ENCODE measurements at regions not wholly inside any gene's neighbourhood (a gene's known extent, or its start where the extent isn't known, plus 50 kb on each side); places are given as distances from the start of the nearest gene placed in this dataset.

DNA sequence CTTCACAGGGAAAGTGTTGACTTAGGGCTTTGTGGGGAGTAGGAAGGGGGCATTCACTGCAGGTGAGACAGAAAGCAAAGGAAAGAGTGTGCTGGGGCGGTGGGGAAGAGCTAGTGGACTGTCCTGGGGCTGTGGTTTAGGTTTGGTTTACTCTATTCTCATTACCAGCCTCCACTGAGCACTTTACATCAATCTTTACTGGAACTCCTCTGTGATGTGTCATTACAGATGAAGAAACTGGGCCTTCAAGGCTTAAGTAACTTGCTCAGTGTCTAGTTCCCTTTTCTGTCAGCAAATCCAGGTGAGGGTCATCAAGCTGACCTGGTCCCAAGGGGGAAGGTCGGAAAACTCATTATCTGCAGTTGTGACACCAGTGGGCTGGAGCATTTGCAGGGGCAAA is 120.2 kb upstream of the PFN2 start:
- Histone ChIP-seq H3K4me2 (ENCODE audit: low read depth, low read length, poor library complexity, severe bottlenecking) (no peak overlapping the region), H3K36me3 (ENCODE audit: low read length) (no peaks in the 10 kb centered on the region), H3K9me2 (replicated peaks; ENCODE audit: insufficient read depth, low read length) (no peaks in the 10 kb centered on the region), H3F3A (ENCODE audit: insufficient read depth) (no peaks in the 10 kb centered on the region), H3K9ac (ENCODE audit: low read length) (no peak overlapping the region), H2AFZ (ENCODE audit: low read depth, low read length, severe bottlenecking) (no peak overlapping the region), H3K27ac (ENCODE audit: low read depth, low read length) (no peak overlapping the region), H3K9me3 (ENCODE audit: insufficient read depth, low read length) (no peaks in the 10 kb centered on the region), H3K27me3 (ENCODE audit: low read length) (no peaks in the 10 kb centered on the region; the same call in 1 of the 2 replicates), H4K20me1 (ENCODE audit: low read depth, low read length) (no peaks in the 10 kb centered on the region), H3K4me3 (ENCODE audit: insufficient read depth, low read length, poor library complexity, severe bottlenecking) (no peak overlapping the region), H3K79me2 (ENCODE audit: insufficient read depth, low read length) (no peaks in the 10 kb centered on the region)
- TF ChIP-seq, protein P1, sequence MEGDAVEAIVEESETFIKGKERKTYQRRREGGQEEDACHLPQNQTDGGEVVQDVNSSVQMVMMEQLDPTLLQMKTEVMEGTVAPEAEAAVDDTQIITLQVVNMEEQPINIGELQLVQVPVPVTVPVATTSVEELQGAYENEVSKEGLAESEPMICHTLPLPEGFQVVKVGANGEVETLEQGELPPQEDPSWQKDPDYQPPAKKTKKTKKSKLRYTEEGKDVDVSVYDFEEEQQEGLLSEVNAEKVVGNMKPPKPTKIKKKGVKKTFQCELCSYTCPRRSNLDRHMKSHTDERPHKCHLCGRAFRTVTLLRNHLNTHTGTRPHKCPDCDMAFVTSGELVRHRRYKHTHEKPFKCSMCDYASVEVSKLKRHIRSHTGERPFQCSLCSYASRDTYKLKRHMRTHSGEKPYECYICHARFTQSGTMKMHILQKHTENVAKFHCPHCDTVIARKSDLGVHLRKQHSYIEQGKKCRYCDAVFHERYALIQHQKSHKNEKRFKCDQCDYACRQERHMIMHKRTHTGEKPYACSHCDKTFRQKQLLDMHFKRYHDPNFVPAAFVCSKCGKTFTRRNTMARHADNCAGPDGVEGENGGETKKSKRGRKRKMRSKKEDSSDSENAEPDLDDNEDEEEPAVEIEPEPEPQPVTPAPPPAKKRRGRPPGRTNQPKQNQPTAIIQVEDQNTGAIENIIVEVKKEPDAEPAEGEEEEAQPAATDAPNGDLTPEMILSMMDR (IDR thresholded peaks at IDR 0.05; ENCODE audit: insufficient read depth, low read length, poor library complexity, severe bottlenecking): no peak
- TF ChIP-seq EZH2phosphoT487 (conservative IDR thresholded peaks at IDR 0.05; ENCODE audit: low read length): no peak

DNA sequence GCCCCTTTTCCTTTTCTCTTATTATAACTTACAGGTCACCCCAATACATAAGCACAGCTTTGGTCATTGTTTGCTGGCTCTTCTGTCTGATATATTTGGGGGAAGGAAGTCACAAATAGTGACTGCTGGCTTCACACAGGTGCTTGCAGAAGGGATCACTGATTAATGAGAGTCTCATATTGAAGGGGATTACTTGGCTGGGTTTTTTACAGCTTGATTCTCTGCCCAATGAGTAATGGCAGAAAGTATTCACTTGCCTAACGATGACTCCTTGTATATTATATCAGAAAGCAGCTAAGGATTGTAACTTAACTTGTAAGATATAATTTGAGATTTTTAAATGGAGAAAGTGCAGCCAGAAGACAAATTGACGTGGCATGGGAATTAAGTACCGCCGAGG is 119.3 kb upstream of the PFN2 start:
- Histone ChIP-seq H3K27me3 (ENCODE audit: low read length) (no peaks in the 10 kb centered on the region; the same call in 1 of the 2 replicates), H3K9me2 (replicated peaks; ENCODE audit: insufficient read depth, low read length) (no peaks in the 10 kb centered on the region), H3K79me2 (ENCODE audit: insufficient read depth, low read length) (no peaks in the 10 kb centered on the region), H3K9ac (ENCODE audit: low read length) (no peak overlapping the region), H3K4me3 (ENCODE audit: insufficient read depth, low read length, poor library complexity, severe bottlenecking) (no peak overlapping the region), H3K36me3 (ENCODE audit: low read length) (no peaks in the 10 kb centered on the region), H4K20me1 (ENCODE audit: low read depth, low read length) (no peaks in the 10 kb centered on the region), H3K4me2 (ENCODE audit: low read depth, low read length, poor library complexity, severe bottlenecking) (no peak overlapping the region), H3K9me3 (ENCODE audit: insufficient read depth, low read length) (no peaks in the 10 kb centered on the region), H3F3A (ENCODE audit: insufficient read depth) (no peaks in the 10 kb centered on the region), H3K27ac (ENCODE audit: low read depth, low read length) (no peak overlapping the region), H2AFZ (ENCODE audit: low read depth, low read length, severe bottlenecking) (no peak overlapping the region)
- TF ChIP-seq EZH2phosphoT487 (conservative IDR thresholded peaks at IDR 0.05; ENCODE audit: low read length): no peak
- TF ChIP-seq, protein P1 (IDR thresholded peaks at IDR 0.05; ENCODE audit: insufficient read depth, low read length, poor library complexity, severe bottlenecking): no peak

DNA sequence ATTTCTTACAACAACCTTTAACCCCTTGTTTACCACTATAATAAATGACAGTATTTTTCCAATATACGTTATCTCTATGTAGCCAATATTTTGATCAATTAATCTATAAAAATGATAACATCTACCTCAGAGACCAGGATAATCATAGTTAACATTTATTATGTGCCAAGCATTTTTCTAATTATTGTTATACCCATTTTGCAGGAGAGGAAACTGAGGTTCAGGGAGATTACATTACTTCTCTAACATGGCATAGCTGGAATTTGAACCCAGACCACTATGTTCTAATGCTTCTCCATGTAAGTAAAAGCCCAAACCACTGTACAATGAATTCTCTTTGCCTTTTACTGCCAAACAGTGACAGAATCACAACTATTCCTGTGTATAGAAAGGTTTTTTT is 113.4 kb upstream of the PFN2 start:
- H4K20me1 ChIP-seq (ENCODE audit: low read depth, low read length): no peaks in the 10 kb centered on the region
- H3K4me3 ChIP-seq (ENCODE audit: insufficient read depth, low read length, poor library complexity, severe bottlenecking): no peak overlapping the region
- H3F3A ChIP-seq (ENCODE audit: insufficient read depth): no peaks in the 10 kb centered on the region
- no peaks in the 10 kb centered on the region for H3K36me3 ChIP-seq (ENCODE audit: low read length)
- H3K9ac ChIP-seq (ENCODE audit: low read length): no peak overlapping the region
- no peaks in the 10 kb centered on the region for H3K79me2 ChIP-seq (ENCODE audit: insufficient read depth, low read length)
- H3K9me2 ChIP-seq (replicated peaks; ENCODE audit: insufficient read depth, low read length): no peaks in the 10 kb centered on the region
- TF ChIP-seq, protein P1 (IDR thresholded peaks at IDR 0.05; ENCODE audit: insufficient read depth, low read length, poor library complexity, severe bottlenecking): no peak
- TF ChIP-seq EZH2phosphoT487 (conservative IDR thresholded peaks at IDR 0.05; ENCODE audit: low read length): no peak
- H3K27ac ChIP-seq (ENCODE audit: low read depth, low read length): no peak overlapping the region
- no peaks in the 10 kb centered on the region for H3K27me3 ChIP-seq (ENCODE audit: low read length)
- H2AFZ ChIP-seq (ENCODE audit: low read depth, low read length, severe bottlenecking): no peak overlapping the region
- no peak overlapping the region for H3K4me2 ChIP-seq (ENCODE audit: low read depth, low read length, poor library complexity, severe bottlenecking)
- no peaks in the 10 kb centered on the region for H3K9me3 ChIP-seq (ENCODE audit: insufficient read depth, low read length)
